NCI-H187 (cell line): ENCODE measurements at regions not wholly inside any gene's neighbourhood (a gene's known extent, or its start where the extent isn't known, plus 50 kb on each side); places are given as distances from the start of the nearest gene placed in this dataset.
"Not testable (repeated sequence)": the region's sequence is repeated elsewhere in the genome, so short reads cannot be mapped to it uniquely, and the experiment has no call there.

Experiments
- DNase-seq, 2 experiments: peaks; one replicate each; lab custom pipeline; 2025; lab: John Stamatoyannopoulos, UW

- no peak for DNase-seq
Measured at GRCh38 chr11:11717064-11717725, 95.4 kb upstream of the GALNT18 start.

GRCh38 chr11:11715075-11715474 is 93.3 kb upstream of the GALNT18 start:
- DNase-seq: not testable (repeated sequence)

GRCh38 chr11:11710556-11710955 is 88.8 kb upstream of the GALNT18 start:
- DNase-seq: no peak

GRCh38 chr11:11709447-11710239 is 87.8 kb upstream of the GALNT18 start:
- DNase-seq: no peak

- no peak for DNase-seq
Measured at GRCh38 chr11:11708256-11708655, 86.5 kb upstream of the GALNT18 start.

- DNase-seq: no peak
Measured at GRCh38 chr11:11706028-11706427, 84.2 kb upstream of the GALNT18 start.

- no peak for DNase-seq
Measured at GRCh38 chr11:11703885-11704284, 82.1 kb upstream of the GALNT18 start.

- no peak for DNase-seq
Measured at GRCh38 chr11:11701070-11701469, 79.3 kb upstream of the GALNT18 start.

GRCh38 chr11:11697796-11698195 is 76.0 kb upstream of the GALNT18 start:
- DNase-seq: no peak

- DNase-seq: peak; percentile 48 to 64
Measured at GRCh38 chr11:11691296-11692151, 69.7 kb upstream of the GALNT18 start.

GRCh38 chr11:11681536-11681935 is 59.7 kb upstream of the GALNT18 start:
- DNase-seq: no peak

GRCh38 chr11:11677672-11678356 is 56.0 kb upstream of the GALNT18 start:
- DNase-seq: no peak

- DNase-seq: no peak
Measured at GRCh38 chr11:11675671-11676181, 53.9 kb upstream of the GALNT18 start.

GRCh38 chr11:11672789-11673188 is 51.0 kb upstream of the GALNT18 start:
- no peak for DNase-seq

- DNase-seq: no peak
Measured at GRCh38 chr11:11672101-11672500, 50.3 kb upstream of the GALNT18 start.
